Endothelial cell of umbilical vein (primary cell): ENCODE measurements at regions not wholly inside any gene's neighbourhood (a gene's known extent, or its start where the extent isn't known, plus 50 kb on each side); places are given as distances from the start of the nearest gene placed in this dataset.

Experiments
- BruUV-seq: library from RNA; stranded (reverse); fragments of 400-500 nt; replicated peaks from 2 replicates; lab custom pipeline; 2021; lab: Mats Ljungman, UMichigan
- CTCF ChIA-PET: fragments of 300-600, 350-600 bp; sonication (Branson Sonifier 250); formaldehyde crosslinking; loops from one replicate; lab custom pipeline; 2021; ENCODE audit warnings: antibody characterized with exemption, inconsistent platforms; lab: Charles Lee
- POLR2A ChIA-PET: fragments of 300-600, 350-600 bp; sonication (Branson Sonifier 250); formaldehyde crosslinking; loops from one replicate; lab custom pipeline; 2021; ENCODE audit warnings: antibody characterized with exemption, inconsistent platforms; lab: Charles Lee
- DNase-seq: peaks from one replicate; pipeline ENCODE4 v3.0.0-alpha.2; 2011; ENCODE audit warnings: low read depth, low spot score
- FAIRE-seq: peaks from 2 replicates; lab custom pipeline; 2011; peaks lifted over from hg19 to GRCh38; lab: Jason Lieb, UNC
- H2AFZ ChIP-seq: 2 replicates; pipeline ENCODE4 v1.6.0; 2012; ENCODE audit warnings: low read depth, low read length, control low read depth, inconsistent platforms
- H3K27ac ChIP-seq: 2 replicates; pipeline ENCODE4 v1.5.1; 2011; ENCODE audit warnings: low read depth, mild to moderate bottlenecking, control low read depth, low read length, moderate library complexity; ENCODE audit not compliant: insufficient read depth
- H3K27me3 ChIP-seq, 2 experiments: 2 replicates each; pipeline versions ENCODE4 v1.6.0 to v1.6.1; 2011; ENCODE audit warnings: low read length in 2 of 2, mixed read lengths in 1 of 2; ENCODE audit not compliant: control insufficient read depth in 2 of 2, insufficient read depth in 2 of 2
- H3K36me3 ChIP-seq, 2 experiments: 2 replicates in 1 of 2; 3 replicates in 1 of 2; pipeline ENCODE4 v1.5.1; 2011; ENCODE audit warnings: low read length in 2 of 2, mild to moderate bottlenecking in 1 of 2, moderate library complexity in 1 of 2; ENCODE audit not compliant: control insufficient read depth in 2 of 2, insufficient read depth in 2 of 2; ENCODE audit errors: extremely low read depth in 1 of 2
- H3K4me1 ChIP-seq: 3 replicates; pipeline ENCODE4 v1.5.1; 2011; ENCODE audit warnings: mild to moderate bottlenecking, low read length; ENCODE audit not compliant: control insufficient read depth, insufficient read depth; ENCODE audit errors: extremely low read depth
- H3K4me2 ChIP-seq: 2 replicates; pipeline ENCODE4 v1.6.1; 2011; ENCODE audit warnings: low read length, control low read depth, mixed read lengths; ENCODE audit not compliant: insufficient read depth
- H3K4me3 ChIP-seq, 3 experiments: fragments of 200-600 bp in 1 of 3; sonication (generic), shearing (Covaris generic) in 1 of 3; replicated peaks in 1 of 3; 2 replicates each; pipeline ENCODE4 v1.5.1; 2011 to 2016; ENCODE audit warnings: control low read depth in 3 of 3, low read length in 3 of 3, mild to moderate bottlenecking in 2 of 3, inconsistent platforms in 1 of 3, low read depth in 1 of 3, moderate library complexity in 1 of 3; ENCODE audit not compliant: insufficient read depth in 1 of 3
- H3K79me2 ChIP-seq: 2 replicates; pipeline ENCODE4 v1.6.0; 2012; ENCODE audit warnings: low read length, inconsistent platforms; ENCODE audit not compliant: control insufficient read depth, insufficient read depth
- H3K9ac ChIP-seq: replicated peaks from 2 replicates; pipeline ENCODE3; 2011; ENCODE audit warnings: low read length, control low read depth; ENCODE audit not compliant: insufficient read depth; ENCODE audit errors: extremely low read depth
- H3K9me1 ChIP-seq: replicated peaks from 3 replicates; pipeline ENCODE4 v1.6.0; 2011; ENCODE audit warnings: mild to moderate bottlenecking, low read length; ENCODE audit not compliant: control insufficient read depth, insufficient read depth; ENCODE audit errors: extremely low read depth
- H3K9me3 ChIP-seq: replicated peaks from 2 replicates; pipeline ENCODE4 v1.5.1; 2012; ENCODE audit warnings: low read length, inconsistent platforms; ENCODE audit not compliant: control insufficient read depth, insufficient read depth
- H4K20me1 ChIP-seq: replicated peaks from 2 replicates; pipeline ENCODE3; 2011; ENCODE audit warnings: mild to moderate bottlenecking, low read length; ENCODE audit not compliant: control insufficient read depth, insufficient read depth; ENCODE audit errors: extremely low read depth
- CTCF ChIP-seq, 2 donors: IDR thresholded peaks; 1 replicate in 1 of 2; 2 replicates in 1 of 2; pipeline ENCODE4 v1.5.1; 2011; ENCODE audit warnings: low read length in 2 of 2, mild to moderate bottlenecking in 2 of 2, moderate library complexity in 2 of 2, control low read depth in 1 of 2, inconsistent platforms in 1 of 2, low read depth in 1 of 2; ENCODE audit not compliant: insufficient read depth in 1 of 2; ENCODE audit errors: extremely low read depth in 1 of 2
- EZH2 ChIP-seq: IDR thresholded peaks from 2 replicates; pipeline ENCODE4 v1.6.1; 2012; ENCODE audit warnings: borderline replicate concordance, low read depth, mild to moderate bottlenecking, moderate library complexity, low read length, inconsistent platforms; ENCODE audit not compliant: severe bottlenecking
- FOS ChIP-seq: IDR thresholded peaks from 2 replicates; pipeline ENCODE4 v1.6.1; 2011; ENCODE audit warnings: mild to moderate bottlenecking, low read length, moderate library complexity, borderline replicate concordance; ENCODE audit not compliant: insufficient read depth
- GATA2 ChIP-seq: IDR thresholded peaks from 2 replicates; pipeline ENCODE4 v1.7.0; 2011; ENCODE audit warnings: low read depth, mild to moderate bottlenecking, moderate library complexity, mixed read lengths, low read length; ENCODE audit not compliant: insufficient read length, insufficient read depth
- JUN ChIP-seq: IDR thresholded peaks from 2 replicates; pipeline ENCODE4 v1.6.1; 2011; ENCODE audit warnings: borderline replicate concordance, low read depth; ENCODE audit not compliant: insufficient read length, insufficient read depth
- MAX ChIP-seq: IDR thresholded peaks from 2 replicates; pipeline ENCODE4 v1.6.1; 2011; ENCODE audit not compliant: insufficient read depth, insufficient read length
- MYC ChIP-seq: IDR thresholded peaks from one replicate; pipeline ENCODE4 v1.6.1; 2011; ENCODE audit warnings: mild to moderate bottlenecking, low read depth, low read length
- POLR2A ChIP-seq: IDR thresholded peaks from 2 replicates; pipeline ENCODE4 v1.6.1; 2012; ENCODE audit warnings: low read depth, mild to moderate bottlenecking, control low read depth, low read length
- POLR2AphosphoS5 ChIP-seq: IDR thresholded peaks from 2 replicates; pipeline ENCODE4 v1.6.1; 2012; ENCODE audit warnings: low read depth, mild to moderate bottlenecking, control low read depth, low read length, moderate library complexity; ENCODE audit not compliant: insufficient read depth
- dilution Hi-C: fragments of 300-500 bp; cut with MboI; formaldehyde crosslinking; loops from one replicate; pipeline ENCODE4 v1.15.0; 2019; ENCODE audit warnings: low sequenced_read_pairs; ENCODE audit not compliant: extremely low pct_ligation_motif_present
- intact Hi-C: fragments of 100-400 bp; cut with micrococcal nuclease; formaldehyde crosslinking; loops from one replicate; pipeline ENCODE4 v1.10.0; 2022

GRCh38 chr20:6618051-6618450, 149.4 kb upstream of the BMP2 start:
- no peak overlapping the region for H2AFZ ChIP-seq
- H3K9me3 ChIP-seq: no peaks in the 10 kb centered on the region
- no peaks in the 10 kb centered on the region for H3K27me3 ChIP-seq
- no peak overlapping the region for H3K4me2 ChIP-seq
- no peak for FAIRE-seq
- TF ChIP-seq POLR2AphosphoS5 (no peak), FOS (no peak), EZH2 (no peak), POLR2A (no peak), CTCF (IDR thresholded peaks at IDR 0.05; ENCODE audit: extremely low read depth in 1 of 2, insufficient read depth in 1 of 2, low read depth in 1 of 2, low read length in 2 of 2) (no peak), MYC (no peak), MAX (no peak), JUN (no peak), GATA2 (no peak)
- no peak overlapping the region for H3K4me3 ChIP-seq
- dilution Hi-C loops: no loop called here
- DNase-seq: no peak
- ChIA-PET POLR2A (no interaction called here), CTCF (interaction anchor here (1.4 kb wide), 1 partner anchor 35 kb away, joined by 5 read pairs; no protein-coding TSS in a partner anchor)
- no peaks in the 10 kb centered on the region for H3K9me1 ChIP-seq
- H3K79me2 ChIP-seq: no peaks in the 10 kb centered on the region
- no peaks in the 10 kb centered on the region for H3K36me3 ChIP-seq
- no TSS peak for BruUV-seq
- no peak overlapping the region for H3K9ac ChIP-seq
- H4K20me1 ChIP-seq: no peaks in the 10 kb centered on the region
- H3K27ac ChIP-seq: no peak overlapping the region
- intact Hi-C loops: no loop called here
- no peaks in the 10 kb centered on the region for H3K4me1 ChIP-seq
